GM21381 (cell line): ENCODE measurements at regions not wholly inside any gene's neighbourhood (a gene's known extent, or its start where the extent isn't known, plus 50 kb on each side); places are given as distances from the start of the nearest gene placed in this dataset.
"Not testable (repeated sequence)": the region's sequence is repeated elsewhere in the genome, so short reads cannot be mapped to it uniquely, and the experiment has no call there.

Experiments
- ATAC-seq: cut with Tn5 transposase; IDR thresholded peaks from one replicate; pipeline ENCODE4 v1.9.1; 2021; ENCODE audit warnings: mild to moderate bottlenecking, moderate library complexity; ENCODE audit not compliant: unreplicated experiment

- no peak for ATAC-seq
These were observed 241.5 kb upstream of the NRIP1 start for GRCh38 chr21:15306271-15306670.

GRCh38 chr21:15308333-15308732 is 243.5 kb upstream of the NRIP1 start:
- ATAC-seq, result no peak

GRCh38 chr21:15309022-15309590 is 244.3 kb upstream of the NRIP1 start:
- ATAC-seq, result no peak

- ATAC-seq, result no peak
These were observed 244.9 kb upstream of the NRIP1 start for GRCh38 chr21:15309721-15310120.

- ATAC-seq, result no peak
These were observed 246.7 kb upstream of the NRIP1 start for GRCh38 chr21:15311510-15311909.

- ATAC-seq, result not testable (repeated sequence)
These were observed 252.2 kb upstream of the NRIP1 start for GRCh38 chr21:15317034-15317433.

GRCh38 chr21:15319727-15320126 is 254.9 kb upstream of the NRIP1 start:
- no peak for ATAC-seq

- ATAC-seq, result no peak
These were observed 259.7 kb upstream of the NRIP1 start for GRCh38 chr21:15324542-15324941.

- ATAC-seq, result no peak
These were observed 261.4 kb upstream of the NRIP1 start for GRCh38 chr21:15326032-15326867.

GRCh38 chr21:15327637-15328265 is 263.0 kb upstream of the NRIP1 start:
- no peak for ATAC-seq

- no peak for ATAC-seq
These were observed 264.4 kb upstream of the NRIP1 start for GRCh38 chr21:15329191-15329590.

GRCh38 chr21:15330872-15331271 is 266.1 kb upstream of the NRIP1 start:
- ATAC-seq, result no peak

GRCh38 chr21:15332572-15332971 is 267.8 kb upstream of the NRIP1 start:
- ATAC-seq, result no peak

GRCh38 chr21:15333136-15333710 is 268.4 kb upstream of the NRIP1 start:
- ATAC-seq, result no peak

GRCh38 chr21:15333951-15334350 is 269.2 kb upstream of the NRIP1 start:
- ATAC-seq, result no peak

GRCh38 chr21:15343066-15343465 is 278.3 kb upstream of the NRIP1 start:
- ATAC-seq, result no peak

GRCh38 chr21:15352009-15352408 is 287.2 kb upstream of the NRIP1 start:
- ATAC-seq, result no peak

- ATAC-seq, result no peak
These were observed 288.7 kb upstream of the NRIP1 start for GRCh38 chr21:15353546-15353945.

- ATAC-seq, result no peak
These were observed 289.7 kb upstream of the NRIP1 start for GRCh38 chr21:15354516-15354915.

GRCh38 chr21:15355066-15355465 is 290.3 kb upstream of the NRIP1 start:
- ATAC-seq, result no peak

- no peak for ATAC-seq
These were observed 294.5 kb upstream of the NRIP1 start for GRCh38 chr21:15359251-15359650.

- no peak for ATAC-seq
These were observed 297.7 kb upstream of the NRIP1 start for GRCh38 chr21:15362458-15362857.
